HG03095 (cell line): ENCODE measurements at regions not wholly inside any gene's neighbourhood (a gene's known extent, or its start where the extent isn't known, plus 50 kb on each side); places are given as distances from the start of the nearest gene placed in this dataset.

Source experiments
- ATAC-seq: cut with Tn5 transposase; IDR thresholded peaks from one replicate; pipeline ENCODE4 v1.9.1; 2021; ENCODE audit warnings: moderate library complexity; ENCODE audit not compliant: unreplicated experiment

GRCh38 chr4:188804861-188805260, 665.6 kb downstream of the TRIML1 start:
- no peak for ATAC-seq

- ATAC-seq, result no peak
Observed at GRCh38 chr4:188811121-188811520, 671.9 kb downstream of the TRIML1 start.

GRCh38 chr4:188812644-188813043, 673.4 kb downstream of the TRIML1 start:
- ATAC-seq, result no peak

GRCh38 chr4:188818300-188818699, 679.1 kb downstream of the TRIML1 start:
- no peak for ATAC-seq

GRCh38 chr4:188819233-188819632, 680.0 kb downstream of the TRIML1 start:
- ATAC-seq, result no peak

- ATAC-seq, result no peak
Observed at GRCh38 chr4:188821500-188821899, 682.3 kb downstream of the TRIML1 start.

GRCh38 chr4:188822698-188823097, 683.5 kb downstream of the TRIML1 start:
- ATAC-seq, result no peak

- ATAC-seq, result no peak
Observed at GRCh38 chr4:188824553-188824952, 685.3 kb downstream of the TRIML1 start.

- ATAC-seq, result no peak
Observed at GRCh38 chr4:188826393-188826792, 687.2 kb downstream of the TRIML1 start.

GRCh38 chr4:188839704-188840103, 700.5 kb downstream of the TRIML1 start:
- ATAC-seq, result no peak

- ATAC-seq, result no peak
Observed at GRCh38 chr4:188841523-188841922, 702.3 kb downstream of the TRIML1 start.

- no peak for ATAC-seq
Observed at GRCh38 chr4:188854436-188854835, 715.2 kb downstream of the TRIML1 start.

GRCh38 chr4:188858696-188859095, 719.5 kb downstream of the TRIML1 start:
- no peak for ATAC-seq

GRCh38 chr4:188864741-188865140, 725.5 kb downstream of the TRIML1 start:
- ATAC-seq, result no peak

- ATAC-seq, result no peak
Observed at GRCh38 chr4:188867796-188868195, 728.6 kb downstream of the TRIML1 start.

- no peak for ATAC-seq
Observed at GRCh38 chr4:188869581-188869980, 730.3 kb downstream of the TRIML1 start.

GRCh38 chr4:188872809-188873208, 733.6 kb downstream of the TRIML1 start:
- ATAC-seq, result no peak

- no peak for ATAC-seq
Observed at GRCh38 chr4:188876881-188877280, 737.6 kb downstream of the TRIML1 start.

GRCh38 chr4:188879598-188879997, 740.4 kb downstream of the TRIML1 start:
- ATAC-seq, result no peak

- ATAC-seq, result no peak
Observed at GRCh38 chr4:188887905-188888304, 748.7 kb downstream of the TRIML1 start.

GRCh38 chr4:188892837-188893236, 753.6 kb downstream of the TRIML1 start:
- ATAC-seq, result no peak

GRCh38 chr4:188903986-188904385, 764.7 kb downstream of the TRIML1 start:
- no peak for ATAC-seq

GRCh38 chr4:188904617-188905016, 765.4 kb downstream of the TRIML1 start:
- ATAC-seq, result no peak

- ATAC-seq, result no peak
Observed at GRCh38 chr4:188905248-188905647, 766.0 kb downstream of the TRIML1 start.
